H1 (cell line): ENCODE measurements at regions not wholly inside any gene's neighbourhood (a gene's known extent, or its start where the extent isn't known, plus 50 kb on each side); places are given as distances from the start of the nearest gene placed in this dataset.
"Not testable (repeated sequence)": the region's sequence is repeated elsewhere in the genome, so short reads cannot be mapped to it uniquely, and the experiment has no call there.

ENCODE experiments used
- CTCF ChIA-PET: fragments of 300-600 bp; sonication (Branson Sonifier 250); formaldehyde crosslinking; loops from one replicate; lab custom pipeline; 2021; ENCODE audit not compliant: partially characterized antibody; lab: Charles Lee
- POLR2A ChIA-PET: fragments of 300-600 bp; sonication (Branson Sonifier 250); formaldehyde crosslinking; loops from one replicate; lab custom pipeline; 2021; ENCODE audit warnings: inconsistent platforms; ENCODE audit not compliant: partially characterized antibody; lab: Charles Lee
- DNase-seq, 2 experiments: peaks; one replicate each; pipeline versions ENCODE4 v3.0.0 to v3.0.0-alpha.2; 2010 to 2022; ENCODE audit warnings: low spot score in 2 of 2, low read depth in 1 of 2, mixed read lengths in 1 of 2
- FAIRE-seq: peaks from 2 replicates; lab custom pipeline; 2011; peaks lifted over from hg19 to GRCh38; lab: Jason Lieb, UNC
- H2AFZ ChIP-seq: 2 replicates; pipeline ENCODE4 v1.8.1; 2012; ENCODE audit warnings: low read length, inconsistent platforms
- H2AK5ac ChIP-seq: 2 replicates; pipeline ENCODE4 v1.6.1; 2013; ENCODE audit warnings: low read depth, low read length
- H2BK120ac ChIP-seq: replicated peaks from 2 replicates; pipeline ENCODE3; 2013; ENCODE audit warnings: low read depth, low read length, inconsistent platforms
- H2BK12ac ChIP-seq: 2 replicates; pipeline ENCODE4 v1.6.1; 2013; ENCODE audit warnings: low read depth, low read length
- H2BK15ac ChIP-seq: 2 replicates; pipeline ENCODE4 v1.6.1; 2013; ENCODE audit warnings: low read length
- H2BK20ac ChIP-seq: 2 replicates; pipeline ENCODE4 v1.6.1; 2013; ENCODE audit warnings: low read length
- H2BK5ac ChIP-seq: 2 replicates; pipeline ENCODE4 v1.6.1; 2013; ENCODE audit warnings: low read depth, low read length
- H3K14ac ChIP-seq: 2 replicates; pipeline ENCODE4 v1.6.1; 2013; ENCODE audit warnings: inconsistent platforms; ENCODE audit not compliant: insufficient read length
- H3K18ac ChIP-seq: 2 replicates; pipeline ENCODE4 v1.6.1; 2013; ENCODE audit warnings: low read length; ENCODE audit errors: extremely low read depth
- H3K23ac ChIP-seq: 2 replicates; pipeline ENCODE4 v1.6.1; 2013; ENCODE audit warnings: inconsistent platforms; ENCODE audit not compliant: insufficient read length
- H3K23me2 ChIP-seq: 2 replicates; pipeline ENCODE4 v1.6.1; 2013; ENCODE audit warnings: low read depth, low read length
- H3K27ac ChIP-seq: 2 replicates; pipeline ENCODE4 v1.6.1; 2011; ENCODE audit warnings: low read depth, low read length, inconsistent platforms
- H3K27me3 ChIP-seq, 4 experiments: replicated peaks in 1 of 4; 1 replicate in 1 of 4; 2 replicates in 3 of 4; pipeline versions ENCODE4 v1.6.1 to v1.8.1; 2011 to 2013; ENCODE audit warnings: low read length in 3 of 4, mild to moderate bottlenecking in 3 of 4, inconsistent platforms in 2 of 4, mixed read lengths in 2 of 4, moderate library complexity in 1 of 4; ENCODE audit not compliant: control insufficient read depth in 3 of 4, insufficient read depth in 3 of 4; ENCODE audit errors: extremely low read depth in 1 of 4
- H3K36me3 ChIP-seq, 4 experiments: 2 replicates each; pipeline versions ENCODE4 v1.6.1 to v1.8.1; 2011 to 2013; ENCODE audit warnings: mild to moderate bottlenecking in 4 of 4, low read length in 3 of 4, moderate library complexity in 2 of 4, control low read depth in 1 of 4, inconsistent platforms in 1 of 4; ENCODE audit not compliant: insufficient read depth in 4 of 4, control insufficient read depth in 2 of 4
- H3K4ac ChIP-seq: replicated peaks from 2 replicates; pipeline ENCODE3; 2013; ENCODE audit warnings: low read length, low read depth, mixed read lengths, inconsistent platforms; ENCODE audit not compliant: insufficient read length
- H3K4me1 ChIP-seq, 4 experiments: replicated peaks in 1 of 4; 1 replicate in 1 of 4; 2 replicates in 3 of 4; pipeline versions ENCODE4 v1.6.1 to v1.8.1; 2011 to 2013; ENCODE audit warnings: low read length in 3 of 4, inconsistent platforms in 2 of 4, mixed read lengths in 1 of 4; ENCODE audit not compliant: insufficient read depth in 4 of 4, control insufficient read depth in 3 of 4
- H3K4me2 ChIP-seq, 2 experiments: 2 replicates each; pipeline versions ENCODE4 v1.6.1 to v1.8.1; 2011 to 2013; ENCODE audit warnings: low read depth in 2 of 2, low read length in 2 of 2, control low read depth in 1 of 2, inconsistent platforms in 1 of 2, mild to moderate bottlenecking in 1 of 2; ENCODE audit not compliant: insufficient read depth in 1 of 2
- H3K4me3 ChIP-seq, 4 experiments: fragments of 200-600, 300-600 bp in 1 of 4; sonication (generic), shearing (Covaris generic), sonication (Bioruptor Twin) in 1 of 4; 2 replicates each; pipeline versions ENCODE4 v1.5.1 to v1.8.1; 2011 to 2016; ENCODE audit warnings: low read length in 4 of 4, low read depth in 3 of 4, control low read depth in 2 of 4, inconsistent platforms in 2 of 4, mild to moderate bottlenecking in 2 of 4, mixed read lengths in 1 of 4, moderate library complexity in 1 of 4; ENCODE audit not compliant: insufficient read depth in 2 of 4; ENCODE audit errors: extremely low read depth in 1 of 4
- H3K56ac ChIP-seq: replicated peaks from 2 replicates; pipeline ENCODE3; 2013; ENCODE audit warnings: low read depth, mild to moderate bottlenecking, mixed read lengths, low read length, inconsistent platforms; ENCODE audit not compliant: insufficient read length
- H3K79me1 ChIP-seq: 2 replicates; pipeline ENCODE4 v1.6.1; 2013; ENCODE audit warnings: low read depth, low read length, control low read depth
- H3K79me2 ChIP-seq, 2 experiments: 2 replicates each; pipeline versions ENCODE4 v1.6.1 to v1.8.1; 2012 to 2013; ENCODE audit warnings: low read length in 2 of 2, mild to moderate bottlenecking in 2 of 2, inconsistent platforms in 1 of 2; ENCODE audit not compliant: insufficient read depth in 2 of 2, control insufficient read depth in 1 of 2
- H3K9ac ChIP-seq, 4 experiments: replicated peaks in 1 of 4; 1 replicate in 1 of 4; 2 replicates in 3 of 4; pipeline versions ENCODE4 v1.6.1 to v1.8.1; 2011 to 2013; ENCODE audit warnings: low read depth in 3 of 4, low read length in 3 of 4, control low read depth in 2 of 4, mild to moderate bottlenecking in 2 of 4, moderate library complexity in 2 of 4, inconsistent platforms in 1 of 4; ENCODE audit errors: extremely low read depth in 1 of 4
- H3K9me3 ChIP-seq, 2 experiments: 2 replicates each; pipeline versions ENCODE4 v1.6.1 to v1.8.1; 2012 to 2013; ENCODE audit warnings: mild to moderate bottlenecking in 2 of 2, moderate library complexity in 2 of 2, control low read depth in 1 of 2, inconsistent platforms in 1 of 2, low read depth in 1 of 2, low read length in 1 of 2, mixed read lengths in 1 of 2; ENCODE audit not compliant: insufficient read depth in 2 of 2
- H4K20me1 ChIP-seq, 2 experiments: replicated peaks in 1 of 2; 2 replicates each; pipeline versions ENCODE3 to v1.8.1; 2011 to 2013; ENCODE audit warnings: inconsistent platforms in 2 of 2, low read length in 2 of 2, mild to moderate bottlenecking in 1 of 2; ENCODE audit not compliant: insufficient read depth in 2 of 2, control insufficient read depth in 1 of 2
- H4K5ac ChIP-seq: 2 replicates; pipeline ENCODE4 v1.6.1; 2013; ENCODE audit warnings: low read length, low read depth, mixed read lengths, inconsistent platforms; ENCODE audit not compliant: insufficient read length
- H4K8ac ChIP-seq: 2 replicates; pipeline ENCODE4 v1.8.0; 2013; ENCODE audit warnings: mild to moderate bottlenecking, moderate library complexity, low read length, inconsistent platforms; ENCODE audit not compliant: insufficient read depth; ENCODE audit errors: extremely low read depth
- H4K91ac ChIP-seq: replicated peaks from 2 replicates; pipeline ENCODE3; 2013; ENCODE audit warnings: low read length, mixed read lengths, inconsistent platforms; ENCODE audit not compliant: insufficient read length
- MAFK ChIP-seq: IDR thresholded peaks from 2 replicates; pipeline ENCODE4 v1.6.1; 2012; ENCODE audit warnings: low read depth, mild to moderate bottlenecking, improper control_type of control experiment, low read length
- WGBS, 2 experiments: shearing (Covaris generic) in 1 of 2; methylation state at CpG; one replicate each; pipeline versions ENCODE4 v1.1.6 to v1.1.7; 2013 to 2015; ENCODE audit warnings: low lambda C conversion rate in 2 of 2, mixed read lengths in 2 of 2, inconsistent platforms in 1 of 2, low coverage in 1 of 2, missing lambda C conversion rate in 1 of 2; ENCODE audit not compliant: insufficient replicate concordance in 2 of 2, insufficient coverage in 1 of 2, insufficient read length in 1 of 2; ENCODE audit errors: extremely low coverage in 1 of 2, missing lambda C conversion rate in 1 of 2; 5-methylcytosine and 5-hydroxymethylcytosine counted together

DNA sequence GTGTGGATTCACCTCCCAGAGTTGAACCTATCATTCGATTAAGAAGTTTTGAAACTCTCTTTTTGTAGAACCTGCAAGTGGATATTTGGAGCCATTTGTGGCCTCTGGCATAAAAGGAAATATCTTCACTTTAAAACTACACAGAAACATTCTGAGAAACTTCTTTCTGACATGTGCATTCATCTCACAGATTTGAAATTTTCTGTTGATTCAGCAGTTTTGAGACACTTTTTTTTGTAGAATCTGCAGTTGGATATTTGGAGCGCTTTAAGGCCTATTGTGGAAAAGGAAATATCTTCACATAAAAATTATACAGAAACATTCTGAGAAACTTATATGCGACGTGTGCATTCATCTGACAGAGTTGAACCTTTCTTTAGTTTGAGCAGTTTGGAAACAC is 3519.6 kb downstream of the GOLGA6L6 start:
- POLR2A ChIA-PET, H3K36me3 ChIP-seq, H3K27ac ChIP-seq, H2AK5ac ChIP-seq, H4K5ac ChIP-seq, H3K9ac ChIP-seq, H3K79me2 ChIP-seq, H3K23me2 ChIP-seq, H3K56ac ChIP-seq, H2BK5ac ChIP-seq, H3K23ac ChIP-seq, H3K4me2 ChIP-seq, H2BK12ac ChIP-seq, H2BK15ac ChIP-seq, H3K14ac ChIP-seq, H4K91ac ChIP-seq, H3K18ac ChIP-seq, DNase-seq, CTCF ChIA-PET, H2AFZ ChIP-seq, H4K8ac ChIP-seq, H3K79me1 ChIP-seq, FAIRE-seq, H3K4ac ChIP-seq, H2BK120ac ChIP-seq, H2BK20ac ChIP-seq, H3K4me1 ChIP-seq, H4K20me1 ChIP-seq, H3K4me3 ChIP-seq, H3K27me3 ChIP-seq: not testable (repeated sequence)
- H3K9me3 ChIP-seq = peaks cover 20 to 38% of the 10 kb centered on the region in 2 experiments
- peak; percentile 13; the same call in 1 of the 2 replicates for TF ChIP-seq MAFK
- 75% methylated on average over 4 of the region's 4 CpGs; no CpG with 5 or more reads in 1 of the 2 experiments for WGBS, 2 experiments
